ENCODE measurements at regions not wholly inside any gene's neighbourhood (a gene's known extent, or its start where the extent isn't known, plus 50 kb on each side); places are given as distances from the start of the nearest gene placed in this dataset.

GRCh38 chr2:52597346-52597745 is 1170.3 kb upstream of the CHAC2 start:
- TF ChIP-seq CTCF (IDR thresholded peaks at IDR 0.05): no peak
- no peak for TF ChIP-seq EP300 (IDR thresholded peaks at IDR 0.05; ENCODE audit: low read depth)
- TF ChIP-seq POLR2AphosphoS5 (IDR thresholded peaks at IDR 0.05): no peak
- TF ChIP-seq POLR2A (IDR thresholded peaks at IDR 0.05): no peak

Measured in transverse colon (tissue), 4 donors.